VCaP (cell line): ENCODE measurements at regions not wholly inside any gene's neighbourhood (a gene's known extent, or its start where the extent isn't known, plus 50 kb on each side); places are given as distances from the start of the nearest gene placed in this dataset.

ENCODE experiments used
- H3K27ac ChIP-seq: fragments of 450-650 bp; 2 replicates; pipeline ENCODE4 v1.5.1; 2017
- CTCF ChIP-seq: fragments of 450-650 bp; conservative IDR thresholded peaks from 2 replicates; pipeline ENCODE4 v1.5.1; 2017; ENCODE audit warnings: mild to moderate bottlenecking, moderate library complexity

- no peak overlapping the region for H3K27ac ChIP-seq
- no peak for TF ChIP-seq CTCF
Measured at GRCh38 chr4:100707786-100708185, 190.0 kb upstream of the EMCN start.

- H3K27ac ChIP-seq = no peak overlapping the region
- no peak for TF ChIP-seq CTCF
Measured at GRCh38 chr4:100696531-100696930, 178.7 kb upstream of the EMCN start.

- H3K27ac ChIP-seq = no peak overlapping the region
- TF ChIP-seq CTCF = no peak
Measured at GRCh38 chr4:100695871-100696270, 178.0 kb upstream of the EMCN start.

- no peak for TF ChIP-seq CTCF
- no peak overlapping the region for H3K27ac ChIP-seq
Measured at GRCh38 chr4:100695039-100695654, 177.3 kb upstream of the EMCN start.

GRCh38 chr4:100694467-100694866, 176.6 kb upstream of the EMCN start:
- H3K27ac ChIP-seq = no peak overlapping the region
- TF ChIP-seq CTCF = no peak

- no peak for TF ChIP-seq CTCF
- H3K27ac ChIP-seq = no peak overlapping the region
Measured at GRCh38 chr4:100690812-100691211, 173.0 kb upstream of the EMCN start.

- TF ChIP-seq CTCF = no peak
Measured at GRCh38 chr4:100688368-100688767, 170.5 kb upstream of the EMCN start.

More at GRCh38 chr4:100688368-100688767, 170.5 kb upstream of the EMCN start:
- H3K27ac ChIP-seq = no peak overlapping the region
